MG63 (cell line): ENCODE measurements at regions not wholly inside any gene's neighbourhood (a gene's known extent, or its start where the extent isn't known, plus 50 kb on each side); places are given as distances from the start of the nearest gene placed in this dataset.

Source experiments
- DNase-seq: peaks from one replicate; pipeline ENCODE4 v3.0.0-alpha.2; 2020
- H3K27me3 ChIP-seq: fragments of 250-450 bp; sonication (Bioruptor Pico); 2 replicates; pipeline ENCODE4 v1.5.1; 2020; ENCODE audit warnings: mild to moderate bottlenecking, moderate library complexity
- H3K36me3 ChIP-seq: fragments of 250-450 bp; sonication (Bioruptor Pico); 2 replicates; pipeline ENCODE4 v1.5.1; 2020; ENCODE audit warnings: mild to moderate bottlenecking, moderate library complexity
- H3K4me3 ChIP-seq: fragments of 250-450 bp; sonication (Bioruptor Pico); 2 replicates; pipeline ENCODE4 v1.5.1; 2020; ENCODE audit warnings: mild to moderate bottlenecking, moderate library complexity
- H3K9me3 ChIP-seq: fragments of 250-450 bp; sonication (Bioruptor Pico); 2 replicates; pipeline ENCODE4 v1.5.1; 2020; ENCODE audit warnings: mild to moderate bottlenecking, moderate library complexity

DNA sequence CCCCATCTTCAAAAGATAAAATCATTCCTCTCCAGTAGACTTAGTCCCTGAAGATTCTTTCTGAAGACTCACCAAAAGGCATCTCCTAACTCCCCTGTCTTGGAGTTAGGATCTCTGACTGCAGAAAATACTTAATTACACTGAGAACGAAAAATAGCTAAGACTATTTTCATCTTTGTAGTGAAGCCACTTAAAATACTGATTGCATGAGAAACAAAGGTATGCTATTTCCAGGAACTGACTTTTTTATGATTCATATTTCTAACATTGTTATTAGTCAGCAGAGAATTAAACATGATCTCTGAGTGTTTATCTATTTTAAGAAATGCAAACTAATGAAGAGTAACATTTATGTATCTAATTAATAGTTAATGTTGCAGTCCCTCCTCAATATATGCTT lies 71.8 kb upstream of the NR3C2 start:
- Histone ChIP-seq H3K4me3 (no peak overlapping the region), H3K36me3 (no peaks in the 10 kb centered on the region), H3K27me3 (no peaks in the 10 kb centered on the region), H3K9me3 (no peaks in the 10 kb centered on the region)
- no peak for DNase-seq

- H3K4me3 ChIP-seq, result no peak overlapping the region
- H3K27me3 ChIP-seq, result no peaks in the 10 kb centered on the region
- DNase-seq, result no peak
- H3K36me3 ChIP-seq, result no peaks in the 10 kb centered on the region
- no peaks in the 10 kb centered on the region for H3K9me3 ChIP-seq
Observed at GRCh38 chr4:148510211-148510610, 68.0 kb upstream of the NR3C2 start.

DNA sequence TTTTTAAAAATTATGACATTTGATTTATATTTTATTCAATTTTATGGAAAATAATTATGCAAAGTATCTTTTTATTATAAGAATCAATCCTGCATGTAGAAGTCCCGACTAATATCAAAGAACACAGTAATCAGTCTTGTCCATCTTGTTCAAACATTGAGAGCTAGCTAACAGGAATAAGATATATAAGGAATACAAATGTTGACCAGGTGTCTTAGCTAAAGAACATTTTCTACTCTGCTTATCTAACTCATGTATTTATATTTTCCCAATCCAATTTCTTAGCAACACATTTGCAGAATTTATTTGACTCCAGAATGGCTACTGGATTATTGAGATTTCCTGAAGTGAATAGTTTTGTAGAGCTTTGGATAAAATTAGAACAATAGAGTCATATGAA lies 61.5 kb upstream of the NR3C2 start:
- Histone ChIP-seq H3K36me3 (no peaks in the 10 kb centered on the region), H3K9me3 (no peaks in the 10 kb centered on the region), H3K27me3 (no peaks in the 10 kb centered on the region), H3K4me3 (no peak overlapping the region)
- no peak for DNase-seq

GRCh38 chr4:148497258-148497657 lies 55.0 kb upstream of the NR3C2 start:
- DNase-seq, result no peak

GRCh38 chr4:148495463-148495862 lies 53.2 kb upstream of the NR3C2 start:
- no peaks in the 10 kb centered on the region for H3K9me3 ChIP-seq
- no peak overlapping the region for H3K4me3 ChIP-seq
- H3K36me3 ChIP-seq, result no peaks in the 10 kb centered on the region
- no peaks in the 10 kb centered on the region for H3K27me3 ChIP-seq
- DNase-seq, result no peak

More at GRCh38 chr4:148497258-148497657, 55.0 kb upstream of the NR3C2 start:
- Histone ChIP-seq H3K27me3 (no peaks in the 10 kb centered on the region), H3K4me3 (no peak overlapping the region), H3K36me3 (no peaks in the 10 kb centered on the region), H3K9me3 (no peaks in the 10 kb centered on the region)
